GM19463 (cell line): ENCODE measurements at regions not wholly inside any gene's neighbourhood (a gene's known extent, or its start where the extent isn't known, plus 50 kb on each side); places are given as distances from the start of the nearest gene placed in this dataset.

ENCODE experiments used
- ATAC-seq: cut with Tn5 transposase; IDR thresholded peaks from one replicate; pipeline ENCODE4 v1.9.1; 2021; ENCODE audit warnings: mild to moderate bottlenecking, moderate library complexity; ENCODE audit not compliant: unreplicated experiment

DNA sequence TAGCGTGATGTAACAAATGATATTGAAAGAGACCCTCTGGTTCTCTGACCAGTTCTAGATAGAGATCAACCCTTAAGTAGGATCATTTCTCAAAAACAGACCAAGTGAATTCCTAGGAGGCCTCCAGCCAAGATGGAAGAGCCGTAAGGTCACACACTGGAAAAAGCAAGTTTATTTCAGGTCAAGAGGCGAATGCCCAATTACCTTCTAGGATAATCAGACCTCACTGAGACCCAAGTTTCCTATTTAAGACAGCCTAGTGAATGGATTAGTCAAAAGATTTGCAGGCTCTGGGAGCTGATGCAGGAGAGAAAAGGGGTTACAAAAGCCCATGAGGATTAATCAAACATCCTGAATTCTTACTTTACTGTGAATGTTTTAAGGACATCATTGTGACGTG, 486.1 kb upstream of the NRP1 start:
- ATAC-seq, result no peak

DNA sequence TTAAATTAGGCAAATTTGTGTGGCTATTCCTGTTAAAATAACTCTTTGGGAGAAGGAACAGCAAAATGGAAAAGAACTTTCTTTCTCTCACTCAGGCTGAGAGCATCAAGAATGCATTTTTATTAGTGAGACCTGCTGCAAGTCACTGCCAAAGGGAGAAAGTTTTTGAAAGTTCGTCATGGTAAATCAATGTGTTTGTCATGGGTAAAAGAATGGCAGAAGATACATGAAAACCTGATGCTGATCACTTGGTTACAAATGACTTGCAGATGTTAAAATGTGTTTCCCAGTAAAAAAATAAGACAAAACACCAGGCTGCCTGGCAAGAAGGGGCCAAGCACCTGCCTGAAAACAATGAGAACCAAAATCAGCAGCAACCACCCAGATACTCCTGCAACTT, 484.7 kb upstream of the NRP1 start:
- no peak for ATAC-seq

DNA sequence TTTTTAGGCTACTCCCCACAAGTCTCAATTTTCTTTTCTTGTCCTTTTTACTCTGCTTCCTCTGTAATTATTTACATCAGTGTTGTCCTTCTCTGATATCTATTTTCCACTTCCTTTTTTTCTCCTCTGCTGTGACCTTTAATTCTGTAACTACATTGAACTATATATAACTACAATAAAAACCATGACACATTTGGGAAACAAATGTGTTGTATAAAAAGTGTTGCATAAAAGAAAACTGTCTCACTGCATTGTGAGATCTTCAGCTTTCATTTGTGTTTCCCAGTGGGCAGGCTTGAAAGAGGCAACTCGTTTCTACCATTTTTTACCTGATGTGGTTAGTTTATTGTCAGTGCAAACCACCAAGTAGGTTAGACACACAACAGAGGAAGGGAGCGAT, 483.9 kb upstream of the NRP1 start:
- ATAC-seq, result no peak

DNA sequence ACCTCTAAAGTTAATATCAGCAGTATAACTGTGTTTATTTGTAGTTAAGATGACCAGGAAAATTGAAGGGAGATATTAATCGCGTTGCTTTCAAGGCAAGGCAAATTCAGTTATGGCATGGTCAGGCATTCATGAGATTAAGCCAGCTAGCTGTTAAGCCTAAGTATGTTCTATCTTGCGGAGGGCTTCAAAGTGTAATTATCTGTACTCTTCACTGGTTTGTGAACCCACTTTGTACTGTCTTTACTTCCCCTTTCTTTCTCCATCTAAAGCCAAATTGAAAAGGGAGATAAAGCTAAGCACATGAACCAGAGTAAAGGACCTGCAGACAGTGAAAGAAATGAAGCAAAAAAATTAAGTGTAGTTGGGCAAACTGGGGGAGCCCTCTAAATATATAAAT, 483.1 kb upstream of the NRP1 start:
- ATAC-seq, result no peak

DNA sequence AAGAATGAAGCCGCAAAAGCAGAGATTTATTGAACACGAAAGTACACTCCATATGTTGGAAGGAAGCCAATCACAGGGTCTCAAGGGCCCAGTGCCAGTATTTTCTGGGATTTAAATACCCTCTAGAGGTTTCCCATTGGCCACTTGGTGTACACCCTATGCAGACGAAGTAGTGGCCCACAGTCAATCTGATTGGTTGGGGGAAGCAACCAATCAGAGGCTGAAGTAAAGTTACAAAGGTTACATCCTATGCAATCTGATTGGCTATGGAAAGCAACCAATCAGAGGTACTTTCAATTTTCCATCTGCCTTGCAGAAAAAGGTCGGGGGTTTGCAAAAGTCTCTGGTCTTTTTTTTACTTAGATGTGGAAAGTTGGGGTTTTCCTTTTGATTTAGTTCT, 481.3 kb upstream of the NRP1 start:
- ATAC-seq, result no peak

DNA sequence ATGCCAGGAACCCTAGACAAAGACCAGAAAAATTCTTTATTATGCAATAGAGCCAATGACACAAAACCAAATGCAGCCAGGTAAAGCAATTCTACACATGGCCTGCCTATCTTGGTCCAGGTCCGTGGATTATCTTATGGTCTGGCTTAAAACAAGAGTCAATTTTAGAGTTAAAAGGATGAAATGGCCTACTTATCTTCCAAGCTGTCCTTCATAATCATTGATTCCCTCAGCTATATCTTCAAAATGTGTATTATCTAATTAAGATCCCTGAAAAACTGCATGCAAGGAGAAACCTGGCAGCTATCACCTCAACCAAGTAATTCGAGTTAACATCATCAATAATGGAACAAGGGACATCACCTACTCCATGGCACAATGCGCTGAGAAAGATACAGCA, 479.4 kb upstream of the NRP1 start:
- ATAC-seq, result no peak

DNA sequence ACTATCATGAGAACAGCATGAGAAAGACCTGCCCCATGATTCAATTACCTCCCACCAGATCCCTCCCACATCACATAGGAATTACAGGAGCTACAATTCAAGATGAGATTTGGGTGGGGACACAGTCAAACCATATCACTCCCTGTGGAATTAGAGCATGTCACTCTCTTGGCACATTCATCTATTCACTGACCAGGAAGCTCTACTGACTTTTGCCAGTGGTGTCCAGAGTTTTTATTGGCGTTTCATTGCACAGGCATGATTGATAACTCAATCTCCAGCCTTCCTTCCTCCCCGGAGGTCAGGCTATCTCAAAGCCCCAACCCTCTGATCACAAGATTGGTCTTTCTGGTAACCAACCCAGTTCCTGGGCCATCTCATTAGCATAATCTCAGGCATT, 478.9 kb upstream of the NRP1 start:
- no peak for ATAC-seq

DNA sequence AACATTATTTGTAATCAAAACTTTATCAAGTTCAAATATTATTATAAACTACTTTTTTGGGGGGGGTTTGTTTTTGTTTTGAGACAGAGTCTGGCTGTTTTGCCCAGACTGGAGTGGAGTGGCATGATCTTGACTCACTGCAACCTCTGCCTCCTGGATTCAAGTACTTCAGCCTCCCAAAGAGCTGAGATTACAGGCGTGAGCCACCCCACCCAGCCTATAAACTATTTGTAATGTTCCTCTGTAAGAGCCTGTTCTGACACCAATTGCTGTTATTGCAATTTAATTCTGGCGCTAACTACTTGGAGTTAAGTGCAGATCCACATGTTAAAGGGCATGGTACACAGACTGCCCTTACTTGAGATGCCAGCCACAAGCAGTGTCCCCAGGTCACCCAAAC, 478.1 kb upstream of the NRP1 start:
- no peak for ATAC-seq

DNA sequence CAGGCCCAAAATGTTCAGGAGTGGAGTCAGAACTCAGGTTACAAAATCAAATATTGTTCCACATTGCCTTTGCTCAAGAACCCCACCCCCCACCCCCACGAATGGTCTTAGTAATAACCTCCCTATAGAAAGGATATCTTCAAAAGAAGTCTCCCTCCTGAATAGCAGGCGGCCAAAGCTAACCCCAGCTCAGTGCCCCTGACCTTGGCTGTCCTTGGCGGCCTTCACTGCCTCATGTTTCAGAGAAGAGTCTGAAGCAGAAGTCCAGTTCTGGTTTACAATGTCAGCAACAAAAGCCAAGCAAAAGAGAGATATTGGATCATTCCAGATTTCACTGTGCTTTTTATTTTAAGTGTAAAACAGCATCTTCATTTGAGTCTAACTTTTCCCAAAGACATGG, 476.5 kb upstream of the NRP1 start:
- ATAC-seq, result no peak

DNA sequence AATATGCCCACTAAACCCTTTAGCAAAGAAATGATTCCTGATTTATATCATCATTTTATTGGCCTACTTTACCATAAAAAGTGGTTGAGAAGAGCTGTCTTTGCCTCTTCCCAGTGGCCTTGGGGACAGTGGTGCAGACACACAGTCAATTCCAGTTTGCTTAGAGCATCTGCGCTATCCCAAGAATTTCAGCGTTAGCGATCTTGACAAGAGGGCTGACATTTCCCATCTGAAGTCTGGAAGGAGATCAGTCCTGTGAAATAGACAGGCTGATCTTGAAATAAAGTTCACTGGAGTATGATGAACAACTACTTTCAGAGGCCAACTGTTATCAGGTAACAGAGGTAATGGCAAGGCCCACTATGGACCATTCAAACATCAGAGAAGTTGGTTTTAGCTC, 475.3 kb upstream of the NRP1 start:
- ATAC-seq, result no peak

DNA sequence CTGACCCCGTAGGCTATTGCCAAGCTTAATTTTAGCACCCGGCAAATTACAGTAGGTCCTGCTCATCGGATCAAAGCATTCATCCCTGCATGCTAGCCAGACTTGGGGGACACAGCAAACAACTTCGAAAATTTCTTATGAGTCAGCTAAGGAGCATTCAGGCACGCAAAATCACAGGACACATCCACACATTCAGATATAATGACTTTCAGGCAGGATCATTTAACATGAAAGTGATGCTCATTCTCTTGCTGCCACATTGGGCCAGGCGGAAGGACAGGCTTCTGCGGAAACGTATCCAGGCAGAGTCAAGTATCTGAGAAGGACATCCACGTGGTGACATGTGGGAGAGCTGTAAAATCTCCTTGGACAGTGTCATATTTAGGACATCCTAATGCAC, 474.0 kb upstream of the NRP1 start:
- no peak for ATAC-seq

DNA sequence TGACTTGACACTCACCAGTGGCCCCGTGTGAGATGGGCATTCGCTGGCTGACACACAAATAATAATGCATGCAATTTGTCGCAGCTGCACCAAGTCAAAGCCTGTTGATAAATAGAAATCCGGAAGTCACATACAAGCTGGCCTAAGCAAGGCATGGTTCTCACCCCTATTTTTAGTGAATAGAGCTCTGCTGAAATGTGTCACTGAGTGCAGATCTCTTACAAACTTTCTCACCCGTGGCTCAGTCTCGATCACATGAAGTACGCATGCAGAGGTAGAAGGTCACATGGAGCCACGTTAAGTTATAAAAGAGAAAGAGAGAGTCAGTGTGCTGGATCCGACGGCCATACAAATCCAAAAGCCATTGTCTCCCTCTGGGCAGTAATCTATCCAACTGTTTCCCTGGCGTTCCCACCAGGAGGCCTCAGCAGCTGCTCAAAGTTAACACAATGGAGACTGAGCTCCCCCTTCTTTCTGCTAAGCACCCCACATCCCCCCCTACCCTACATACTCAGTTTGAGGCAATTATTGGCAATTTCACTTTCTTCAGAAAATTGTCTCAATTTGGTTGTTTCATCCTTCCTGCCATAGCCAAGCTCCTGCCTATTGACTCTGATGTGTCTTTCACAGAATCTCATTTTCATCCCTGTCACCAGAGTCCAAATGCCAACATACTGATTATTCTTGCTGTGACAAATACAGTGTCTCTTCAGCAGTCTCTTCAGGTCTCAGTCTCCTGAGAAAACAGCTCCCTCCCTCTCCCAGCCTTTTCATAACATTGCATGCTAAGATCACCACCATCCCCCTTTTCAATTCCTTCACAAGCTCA, 473.3 kb upstream of the NRP1 start:
- ATAC-seq, result no peak

DNA sequence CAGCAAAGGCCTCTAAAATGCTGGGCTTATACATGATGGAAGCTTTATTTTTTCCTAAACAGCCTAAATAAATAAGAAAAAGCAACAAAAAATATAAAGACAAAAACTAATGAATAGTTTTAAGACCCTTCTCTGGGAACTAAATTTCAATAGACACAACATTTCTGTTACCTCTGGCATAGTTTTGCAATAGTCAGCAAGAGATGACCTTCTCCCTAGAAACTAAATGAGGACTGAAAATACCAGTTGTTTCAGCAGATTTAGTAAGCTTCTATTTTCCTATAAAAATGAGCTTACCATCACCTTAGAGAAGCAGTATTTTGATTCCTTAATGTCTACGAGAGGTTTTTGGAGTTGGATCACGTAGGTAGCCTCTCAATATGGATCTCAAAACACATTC, 471.4 kb upstream of the NRP1 start:
- no peak for ATAC-seq

DNA sequence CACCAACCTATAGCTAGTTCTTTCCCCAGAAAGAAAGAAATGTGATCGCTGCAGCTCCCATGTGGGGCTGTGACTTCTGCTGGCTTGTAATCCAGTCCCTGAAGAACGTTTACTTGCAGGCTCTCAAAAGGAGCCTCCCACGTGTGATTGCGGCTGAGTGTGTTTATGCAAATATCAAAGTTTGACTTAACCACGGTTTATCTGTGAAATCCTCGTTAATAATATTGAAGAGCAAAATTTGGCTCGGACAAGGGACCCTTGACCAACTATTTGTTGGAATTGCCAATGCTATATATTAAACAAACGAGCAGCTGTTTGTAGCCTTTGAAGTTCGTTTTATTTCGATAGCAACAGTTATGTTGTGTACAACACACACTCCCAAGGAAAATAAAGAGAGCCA, 470.1 kb upstream of the NRP1 start:
- ATAC-seq, result no peak

DNA sequence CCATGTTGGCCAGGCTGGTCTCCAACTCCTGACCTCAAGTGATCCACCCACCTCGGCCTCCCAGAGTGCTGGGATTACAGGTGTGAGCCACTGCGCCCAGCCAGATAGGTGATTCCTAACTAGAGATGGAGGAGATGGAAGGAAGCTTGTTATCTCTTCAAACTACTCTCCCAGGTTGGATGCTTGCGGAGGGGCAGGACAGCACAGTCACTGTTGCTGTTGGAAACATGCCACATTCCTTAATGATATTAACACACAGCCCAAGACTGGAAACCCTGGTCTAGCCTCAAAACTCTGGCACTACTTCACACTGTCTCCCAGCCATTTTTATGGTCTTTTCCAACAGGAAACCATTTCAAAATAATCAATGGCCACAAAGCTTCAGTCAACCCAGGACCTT, 468.8 kb upstream of the NRP1 start:
- ATAC-seq, result no peak

DNA sequence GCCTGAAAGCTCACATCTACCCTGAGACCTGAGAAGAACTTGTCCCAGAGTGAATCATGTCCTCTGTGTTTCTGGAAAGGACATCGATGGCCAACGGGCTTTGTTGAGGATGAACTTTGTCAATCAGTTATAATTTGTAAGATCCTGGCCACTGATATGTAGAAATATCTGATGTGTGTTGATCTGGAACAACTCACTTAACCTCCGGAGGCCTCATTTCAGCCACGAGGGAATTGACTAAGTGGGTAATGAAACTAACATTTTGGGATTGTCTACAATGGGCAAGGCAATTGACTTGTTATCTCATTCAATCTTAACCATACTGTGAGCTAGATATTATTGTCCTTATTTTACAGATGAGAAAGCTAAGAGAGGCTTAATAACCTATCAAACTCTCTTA, 468.1 kb upstream of the NRP1 start:
- ATAC-seq, result no peak

DNA sequence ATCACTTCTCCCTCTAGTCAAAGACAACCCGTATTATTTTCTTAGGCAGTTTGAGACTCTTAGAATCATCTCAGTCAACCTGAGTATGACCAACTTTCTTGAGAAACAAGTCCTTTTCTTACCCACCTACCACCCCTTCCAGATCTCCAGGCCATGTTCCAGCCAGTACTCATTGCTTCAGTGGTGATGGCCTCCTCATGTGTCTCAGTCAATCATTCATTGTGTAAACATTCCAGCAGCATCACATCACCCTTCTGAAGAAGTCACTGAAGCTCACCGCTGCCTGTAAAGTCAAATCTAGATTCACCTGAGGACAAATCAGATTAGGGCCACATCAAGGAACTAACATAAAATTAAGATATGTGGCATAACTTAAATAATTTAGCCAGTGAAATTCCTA, 467.2 kb upstream of the NRP1 start:
- ATAC-seq, result no peak

DNA sequence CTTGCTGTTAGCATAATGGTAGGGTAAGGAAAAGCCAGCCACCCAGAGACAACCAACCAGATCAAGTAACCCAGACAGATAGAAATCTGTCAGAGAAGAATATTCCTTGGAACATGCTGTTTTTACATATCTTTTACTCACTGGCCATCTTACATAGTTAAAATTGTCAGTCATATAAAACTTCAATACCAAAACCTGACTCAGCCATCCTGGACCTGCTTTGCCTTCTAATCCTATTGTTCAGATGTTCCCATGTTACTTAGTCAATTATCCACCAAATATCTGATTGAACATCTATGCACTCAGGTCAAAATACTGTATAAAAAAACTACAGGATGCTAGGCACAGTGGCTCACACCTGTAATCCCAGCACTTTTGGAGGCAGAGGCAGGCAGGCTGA, 466.5 kb upstream of the NRP1 start:
- no peak for ATAC-seq

DNA sequence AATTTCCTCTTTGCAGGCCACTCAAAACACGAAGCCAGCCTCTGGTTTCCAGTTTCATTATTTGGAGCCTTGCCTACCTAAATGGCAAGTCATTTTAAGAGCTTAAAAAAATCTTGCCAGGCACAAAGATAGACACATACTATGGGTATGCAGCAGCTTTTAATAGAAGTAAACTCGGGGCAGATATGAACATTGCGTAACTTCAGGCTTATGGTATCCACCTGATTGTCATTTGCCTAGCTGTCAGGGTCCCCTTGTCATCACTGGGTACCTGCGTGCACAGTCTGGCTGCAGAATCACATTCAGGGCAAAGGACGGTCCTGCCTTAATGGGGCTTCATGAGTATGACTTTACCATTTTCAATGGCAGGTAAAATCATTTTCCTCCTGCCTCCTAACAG, 466.1 kb upstream of the NRP1 start:
- no peak for ATAC-seq

DNA sequence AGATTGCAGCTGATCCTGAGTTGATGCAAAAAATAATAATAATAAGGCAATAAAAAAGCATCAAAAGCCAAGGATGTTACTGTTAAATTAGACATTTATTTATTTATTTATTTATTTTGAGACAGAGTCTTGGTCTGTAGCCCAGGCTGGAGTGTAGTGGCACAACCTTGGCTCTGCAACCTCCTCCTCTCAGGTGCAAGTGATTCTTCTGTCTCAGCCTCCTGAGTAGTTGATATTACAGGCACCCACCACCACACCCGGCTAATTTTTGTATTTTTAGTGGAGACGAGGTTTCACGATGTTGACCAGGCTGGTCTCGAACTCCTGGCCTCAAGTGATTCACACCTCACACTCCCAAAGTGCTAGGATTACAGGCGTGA, 465.5 kb upstream of the NRP1 start:
- ATAC-seq, result no peak

DNA sequence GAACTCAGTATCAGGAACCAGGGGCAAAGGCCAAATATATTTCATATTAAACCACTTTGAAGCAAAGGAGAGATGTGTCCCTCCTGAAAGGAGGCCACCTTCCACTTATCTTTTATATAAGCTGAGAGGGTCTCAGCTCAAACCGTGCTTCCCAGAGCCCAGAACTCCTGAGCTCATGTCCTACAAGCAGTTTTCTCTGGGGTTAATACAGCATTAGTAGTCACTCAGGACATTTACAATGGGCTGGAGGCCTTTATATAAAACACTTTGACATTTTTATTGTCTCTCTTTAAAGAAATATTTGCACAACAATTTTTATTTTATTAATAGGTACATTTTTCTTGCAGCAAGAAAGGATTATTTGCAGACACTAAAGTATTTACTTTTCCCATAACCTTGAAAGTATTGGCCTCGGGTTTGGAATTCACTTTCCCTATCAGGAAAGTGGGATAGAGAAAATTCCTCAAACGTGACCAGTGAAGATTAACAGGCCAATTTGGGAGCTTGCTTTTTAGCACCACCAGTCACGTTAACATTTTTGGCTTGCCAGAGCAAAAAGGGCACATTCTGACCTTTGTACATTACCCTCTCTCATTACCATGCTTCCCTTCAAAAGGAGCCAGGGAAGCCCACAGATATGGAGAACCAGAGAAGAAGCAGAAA, 464.9 kb upstream of the NRP1 start:
- no peak for ATAC-seq

DNA sequence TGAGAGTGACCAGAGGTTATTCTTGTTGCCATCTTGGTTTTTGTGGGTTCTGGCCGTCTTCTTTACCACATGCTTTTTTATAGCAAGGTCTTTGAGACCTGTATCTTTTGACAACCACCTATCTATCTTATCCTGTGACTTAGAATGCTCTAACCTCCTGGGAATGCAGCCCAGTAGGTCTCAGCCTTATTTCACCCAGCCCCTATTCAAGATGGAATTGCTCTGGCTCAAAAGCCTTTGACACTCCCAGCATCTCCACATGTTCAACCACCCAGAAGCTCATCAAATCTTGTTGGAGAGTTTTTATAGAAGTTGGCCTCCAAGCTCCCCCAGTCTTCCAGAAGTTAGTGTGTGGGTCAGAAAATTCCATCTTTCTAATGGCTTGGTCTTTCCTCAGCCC, 464.3 kb upstream of the NRP1 start:
- no peak for ATAC-seq

DNA sequence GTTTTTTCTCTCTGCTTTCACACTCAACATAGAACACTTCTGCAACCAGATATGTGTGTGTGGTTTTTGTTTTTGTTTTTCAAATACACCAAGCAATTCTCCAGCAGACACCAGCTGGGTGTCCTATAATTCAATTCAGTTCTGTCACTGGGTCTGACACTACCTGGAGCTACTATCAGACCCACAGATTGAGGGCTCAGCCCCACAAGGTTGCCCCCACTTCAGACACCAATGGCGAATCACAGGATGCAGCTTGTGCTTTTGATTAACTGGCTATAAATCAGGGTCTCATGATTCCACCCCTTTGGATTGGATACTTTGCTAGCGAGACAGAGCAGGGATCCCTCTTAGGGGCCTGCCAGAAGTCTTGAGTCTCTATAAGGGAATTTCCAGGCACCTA, 462.2 kb upstream of the NRP1 start:
- no peak for ATAC-seq
